Naive B cell (primary cell): ENCODE measurements at regions not wholly inside any gene's neighbourhood (a gene's known extent, or its start where the extent isn't known, plus 50 kb on each side); places are given as distances from the start of the nearest gene placed in this dataset.

ENCODE experiments used
- ATAC-seq, 2 donors: fragments of 150-1000 bp; cut with Tn5 transposase; 2 replicates each; pipeline ENCODE4 v1.10.0; 2021; ENCODE audit warnings: low read depth in 2 of 2, mild to moderate bottlenecking in 2 of 2, moderate library complexity in 2 of 2
- DNase-seq: peaks from one replicate; pipeline ENCODE4 v3.0.0; 2022
- H3K27ac Mint-ChIP-seq, 6 donors: one replicate each; pipeline ENCODE4 v1.8.0; 2020 to 2022; ENCODE audit warnings: mild to moderate bottlenecking in 6 of 6, mixed read lengths in 6 of 6, moderate library complexity in 5 of 6, inconsistent platforms in 2 of 6
- H3K27me3 Mint-ChIP-seq, 3 donors: one replicate each; pipeline ENCODE4 v1.8.0; 2021 to 2022; ENCODE audit warnings: mixed read lengths in 3 of 3, mild to moderate bottlenecking in 1 of 3
- H3K36me3 Mint-ChIP-seq, 2 donors: one replicate each; pipeline ENCODE4 v1.8.0; 2020 to 2022; ENCODE audit warnings: mixed read lengths in 2 of 2, inconsistent platforms in 1 of 2, mild to moderate bottlenecking in 1 of 2
- H3K4me1 Mint-ChIP-seq, 3 donors: one replicate each; pipeline ENCODE4 v1.8.0; 2020 to 2022; ENCODE audit warnings: mixed read lengths in 3 of 3, inconsistent platforms in 1 of 3, mild to moderate bottlenecking in 1 of 3, moderate library complexity in 1 of 3
- H3K4me3 Mint-ChIP-seq, 8 donors: one replicate each; pipeline ENCODE4 v1.8.0; 2020 to 2022; ENCODE audit warnings: mild to moderate bottlenecking in 8 of 8, mixed read lengths in 8 of 8, moderate library complexity in 8 of 8, inconsistent platforms in 2 of 8
- H3K9me3 Mint-ChIP-seq, 7 donors: one replicate each; pipeline ENCODE4 v1.8.0; 2020 to 2022; ENCODE audit warnings: mixed read lengths in 7 of 7, mild to moderate bottlenecking in 5 of 7, inconsistent platforms in 2 of 7, moderate library complexity in 1 of 7

- Mint-ChIP-seq H3K4me1 (peaks cover 0 to 9% (median 6%) of the 10 kb centered on the region in 3 donors), H3K36me3 (no peaks in the 10 kb centered on the region), H3K27me3 (no peaks in the 10 kb centered on the region), H3K27ac (no peak overlapping the region), H3K4me3 (no peak overlapping the region), H3K9me3 (no peaks in the 10 kb centered on the region)
- no peak for ATAC-seq
- no peak for DNase-seq
Observed at GRCh38 chr14:61616524-61617185, 78.7 kb upstream of the HIF1A start.

- Mint-ChIP-seq H3K4me1 (peaks cover 0 to 6% (median 6%) of the 10 kb centered on the region in 3 donors), H3K9me3 (no peaks in the 10 kb centered on the region), H3K36me3 (no peaks in the 10 kb centered on the region), H3K27ac (no peak overlapping the region), H3K4me3 (no peak overlapping the region), H3K27me3 (no peaks in the 10 kb centered on the region)
- ATAC-seq (no peak), DNase-seq (no peak)
Observed at GRCh38 chr14:61618448-61618847, 76.9 kb upstream of the HIF1A start.

- peak overlapping the region in 1 of 6 donors; percentile 54 for H3K27ac Mint-ChIP-seq
- peaks cover 0 to 6% (median 6%) of the 10 kb centered on the region in 3 donors for H3K4me1 Mint-ChIP-seq
- no peak overlapping the region for H3K4me3 Mint-ChIP-seq
- no peaks in the 10 kb centered on the region for H3K9me3 Mint-ChIP-seq
- ATAC-seq: no peak
- DNase-seq: no peak
- no peaks in the 10 kb centered on the region for H3K36me3 Mint-ChIP-seq
- H3K27me3 Mint-ChIP-seq: no peaks in the 10 kb centered on the region
Observed at GRCh38 chr14:61619494-61619893, 75.8 kb upstream of the HIF1A start.

GRCh38 chr14:61620130-61620946 lies 75.0 kb upstream of the HIF1A start:
- Mint-ChIP-seq H3K36me3 (no peaks in the 10 kb centered on the region), H3K9me3 (no peaks in the 10 kb centered on the region), H3K27ac (peak overlapping the region in 1 of 6 donors; percentile 68), H3K4me3 (no peak overlapping the region), H3K4me1 (peaks cover 0 to 6% (median 4%) of the 10 kb centered on the region in 3 donors), H3K27me3 (no peaks in the 10 kb centered on the region)
- DNase-seq: no peak
- ATAC-seq: no peak

- Mint-ChIP-seq H3K36me3 (no peaks in the 10 kb centered on the region), H3K9me3 (peaks cover 0 to 1% (median 0%) of the 10 kb centered on the region in 7 donors), H3K27ac (no peak overlapping the region), H3K4me1 (peaks cover 4 to 6% (median 4%) of the 10 kb centered on the region in 3 donors), H3K27me3 (no peaks in the 10 kb centered on the region), H3K4me3 (no peak overlapping the region)
- DNase-seq: no peak
- no peak for ATAC-seq
Observed at GRCh38 chr14:61621444-61621843, 73.9 kb upstream of the HIF1A start.

- peaks cover 0 to 2% (median 0%) of the 10 kb centered on the region in 7 donors for H3K9me3 Mint-ChIP-seq
- ATAC-seq (no peak), DNase-seq (no peak)
- peaks cover 4 to 6% (median 6%) of the 10 kb centered on the region in 3 donors for H3K4me1 Mint-ChIP-seq
- H3K27me3 Mint-ChIP-seq: no peaks in the 10 kb centered on the region
- H3K27ac Mint-ChIP-seq: no peak overlapping the region
- H3K4me3 Mint-ChIP-seq: no peak overlapping the region
- H3K36me3 Mint-ChIP-seq: no peaks in the 10 kb centered on the region
Observed at GRCh38 chr14:61622051-61622450, 73.3 kb upstream of the HIF1A start.

DNA sequence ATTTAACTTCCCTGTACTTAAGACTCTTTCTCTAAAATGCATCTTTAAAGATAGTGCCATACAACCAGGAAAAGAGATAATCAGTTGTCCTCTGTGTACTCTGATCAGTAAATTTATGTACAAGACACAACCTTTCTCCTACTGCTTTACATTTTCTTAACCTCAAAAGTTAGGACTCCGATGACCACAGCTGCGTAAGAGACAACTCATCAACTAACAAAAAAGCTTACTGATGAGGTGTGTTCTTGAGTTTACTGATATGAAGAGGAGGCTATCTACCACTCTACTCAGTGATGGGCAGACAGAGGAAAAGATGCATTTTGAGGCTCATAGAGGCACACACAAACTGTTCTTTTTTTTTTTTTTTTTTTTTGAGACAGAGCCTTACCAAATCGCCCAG lies 71.4 kb upstream of the HIF1A start:
- ATAC-seq: no peak
- H3K27me3 Mint-ChIP-seq: no peaks in the 10 kb centered on the region
- no peak overlapping the region for H3K27ac Mint-ChIP-seq
- H3K36me3 Mint-ChIP-seq: no peaks in the 10 kb centered on the region
- peaks cover 0 to 6% (median 0%) of the 10 kb centered on the region in 3 donors for H3K4me1 Mint-ChIP-seq
- H3K9me3 Mint-ChIP-seq: peaks cover 0 to 6% (median 0%) of the 10 kb centered on the region in 7 donors
- no peak overlapping the region for H3K4me3 Mint-ChIP-seq
- no peak for DNase-seq

DNA sequence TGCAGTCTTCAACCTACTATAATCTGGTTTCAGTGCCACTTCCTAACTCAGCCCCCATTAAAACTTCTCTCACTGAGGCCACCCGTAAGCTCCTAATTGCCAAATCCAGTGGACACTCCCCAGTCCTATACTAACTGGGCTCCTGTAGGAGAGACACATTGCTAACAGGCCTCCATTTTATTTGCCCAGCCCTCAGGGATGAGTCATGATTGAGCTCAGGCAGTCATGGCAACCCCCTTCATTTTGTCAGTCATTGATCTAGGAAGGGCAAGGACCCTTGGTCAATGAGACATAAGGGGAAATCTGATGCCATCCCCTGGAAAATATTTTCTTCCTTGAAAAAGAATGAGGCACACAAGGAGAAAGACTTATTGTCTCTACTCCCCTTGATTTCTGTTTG lies 70.1 kb upstream of the HIF1A start:
- DNase-seq: no peak
- Mint-ChIP-seq H3K27me3 (no peaks in the 10 kb centered on the region), H3K36me3 (no peaks in the 10 kb centered on the region), H3K27ac (no peak overlapping the region), H3K4me1 (peaks cover 0 to 6% (median 3%) of the 10 kb centered on the region in 3 donors), H3K4me3 (no peak overlapping the region), H3K9me3 (peaks cover 0 to 6% (median 0%) of the 10 kb centered on the region in 7 donors)
- ATAC-seq: no peak

DNA sequence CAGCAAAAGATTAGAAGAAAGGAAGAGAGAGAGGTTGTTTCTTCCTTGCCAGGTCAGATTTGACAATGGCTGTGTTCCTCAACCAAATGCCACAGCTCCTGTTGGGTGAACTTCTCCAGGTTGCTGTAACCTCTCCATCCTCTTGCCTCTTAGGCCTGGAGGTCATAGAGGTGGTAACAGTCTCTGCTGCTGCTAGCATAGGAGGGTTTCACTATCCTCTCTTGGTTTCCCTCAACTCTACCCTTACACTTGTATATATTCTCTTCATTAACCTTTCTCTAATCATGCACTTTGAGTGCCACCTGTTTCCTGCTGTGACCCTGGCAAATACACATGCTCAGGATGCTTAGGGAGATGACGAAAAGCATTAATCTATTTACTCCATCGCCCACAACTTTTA lies 67.7 kb upstream of the HIF1A start:
- Mint-ChIP-seq H3K9me3 (peaks cover 0 to 6% (median 0%) of the 10 kb centered on the region in 7 donors), H3K4me1 (peaks cover 0 to 6% (median 3%) of the 10 kb centered on the region in 3 donors), H3K4me3 (no peak overlapping the region), H3K36me3 (no peaks in the 10 kb centered on the region), H3K27me3 (no peaks in the 10 kb centered on the region), H3K27ac (no peak overlapping the region)
- ATAC-seq (no peak), DNase-seq (no peak)

DNA sequence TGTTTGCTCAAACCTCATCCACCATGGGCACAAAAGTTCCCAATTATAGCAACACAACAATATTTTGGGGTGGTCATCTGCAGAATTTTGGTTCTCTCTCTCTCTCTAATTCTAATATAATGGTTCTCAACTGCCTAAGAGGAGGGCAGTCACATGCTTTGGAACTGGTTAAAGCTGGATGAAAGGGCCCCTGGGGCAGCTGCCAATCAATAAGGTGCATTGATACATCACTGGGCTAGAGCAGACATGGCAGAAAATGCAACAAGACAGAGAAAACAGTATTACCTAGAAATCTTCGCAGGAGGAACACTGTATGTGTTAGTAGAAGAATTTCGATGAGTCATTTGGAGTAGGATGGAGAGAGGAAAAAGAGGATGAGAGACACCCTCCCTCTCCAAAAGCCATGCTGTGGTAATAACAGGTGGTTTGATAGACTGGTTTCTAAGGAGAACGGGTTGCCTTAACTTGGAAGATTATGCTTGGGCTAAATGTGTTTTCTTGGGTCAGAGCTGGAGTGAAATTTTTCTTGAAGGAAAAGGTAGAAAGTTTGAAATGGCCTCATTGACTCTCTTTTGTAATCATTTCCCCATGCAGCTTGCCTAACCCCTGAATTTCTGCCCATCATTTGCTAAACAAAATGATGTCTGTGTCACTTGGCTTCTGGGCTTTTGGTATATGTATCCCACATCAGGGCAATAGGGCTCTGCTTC lies 67.1 kb upstream of the HIF1A start:
- H3K4me3 Mint-ChIP-seq: no peak overlapping the region
- peak overlapping the region in 1 of 6 donors; percentile 63 for H3K27ac Mint-ChIP-seq
- peaks cover 0 to 6% (median 3%) of the 10 kb centered on the region in 3 donors for H3K4me1 Mint-ChIP-seq
- DNase-seq (no peak), ATAC-seq (no peak)
- H3K36me3 Mint-ChIP-seq: no peaks in the 10 kb centered on the region
- no peaks in the 10 kb centered on the region for H3K27me3 Mint-ChIP-seq
- H3K9me3 Mint-ChIP-seq: peaks cover 0 to 6% (median 0%) of the 10 kb centered on the region in 7 donors

- DNase-seq: no peak
- Mint-ChIP-seq H3K36me3 (no peaks in the 10 kb centered on the region), H3K4me1 (peaks cover 2 to 6% (median 3%) of the 10 kb centered on the region in 3 donors), H3K27ac (peak overlapping the region in 2 of 6 donors; percentile 37 to 47), H3K4me3 (no peak overlapping the region), H3K27me3 (no peaks in the 10 kb centered on the region), H3K9me3 (peaks cover 0 to 6% (median 0%) of the 10 kb centered on the region in 7 donors)
- ATAC-seq: no peak
Observed at GRCh38 chr14:61630399-61631044, 64.8 kb upstream of the HIF1A start.

GRCh38 chr14:61631045-61631687 lies 64.1 kb upstream of the HIF1A start:
- no peak for DNase-seq
- no peaks in the 10 kb centered on the region for H3K27me3 Mint-ChIP-seq
- H3K4me3 Mint-ChIP-seq: no peak overlapping the region
- H3K27ac Mint-ChIP-seq: peak overlapping the region in 1 of 6 donors; percentile 9
- H3K9me3 Mint-ChIP-seq: peaks cover 0 to 6% (median 0%) of the 10 kb centered on the region in 7 donors
- ATAC-seq: no peak
- H3K36me3 Mint-ChIP-seq: no peaks in the 10 kb centered on the region
- H3K4me1 Mint-ChIP-seq: peaks cover 7 to 10% (median 9%) of the 10 kb centered on the region in 3 donors

GRCh38 chr14:61632401-61632800 lies 62.9 kb upstream of the HIF1A start:
- DNase-seq (no peak), ATAC-seq (no peak)
- no peaks in the 10 kb centered on the region for H3K36me3 Mint-ChIP-seq
- no peak overlapping the region for H3K4me3 Mint-ChIP-seq
- H3K27me3 Mint-ChIP-seq: no peaks in the 10 kb centered on the region
- H3K9me3 Mint-ChIP-seq: peaks cover 0 to 6% (median 0%) of the 10 kb centered on the region in 7 donors
- H3K4me1 Mint-ChIP-seq: peaks cover 17 to 21% (median 17%) of the 10 kb centered on the region in 3 donors
- H3K27ac Mint-ChIP-seq: peak overlapping the region in 2 of 6 donors; percentile 18 to 63
